PC-3 (cell line): ENCODE measurements at regions not wholly inside any gene's neighbourhood (a gene's known extent, or its start where the extent isn't known, plus 50 kb on each side); places are given as distances from the start of the nearest gene placed in this dataset.

Source experiments
- CTCF ChIP-seq: fragments of 300-600 bp; sonication (generic); conservative IDR thresholded peaks from 2 replicates; pipeline ENCODE4 v1.5.1; 2017; ENCODE audit warnings: antibody characterized with exemption, low read depth, mild to moderate bottlenecking, low read length
- EZH2 ChIP-seq: fragments of 300-600 bp; sonication (generic); IDR thresholded peaks from one replicate; pipeline ENCODE4 v1.6.1; 2017; ENCODE audit warnings: antibody characterized with exemption, mild to moderate bottlenecking, low read length; ENCODE audit not compliant: unreplicated experiment
- EZH2phosphoT487 ChIP-seq: fragments of 300-600 bp; sonication (generic); IDR thresholded peaks from 2 replicates; pipeline ENCODE4 v1.6.1; 2018; ENCODE audit warnings: mild to moderate bottlenecking, antibody characterized with exemption, low read length, borderline replicate concordance

- no peak for TF ChIP-seq CTCF
- no peak for TF ChIP-seq EZH2phosphoT487
- TF ChIP-seq EZH2 = no peak
Measured at GRCh38 chr4:62791386-62791785, 1591.3 kb downstream of the ADGRL3 start.
